ENCODE measurements at regions not wholly inside any gene's neighbourhood (a gene's known extent, or its start where the extent isn't known, plus 50 kb on each side); places are given as distances from the start of the nearest gene placed in this dataset.

GRCh38 chrX:9378980-9379696 is 85.7 kb upstream of the TBL1X start:
- no peak overlapping the region for H3K27ac ChIP-seq (ENCODE audit: low read length)
- no peak overlapping the region for H3K4me3 ChIP-seq (ENCODE audit: low read length)
- H3K4me1 ChIP-seq (ENCODE audit: insufficient read depth, low read length): no peaks in the 10 kb centered on the region
- H3K9ac ChIP-seq (ENCODE audit: low read depth, low read length): no peak overlapping the region
- H3K27me3 ChIP-seq (ENCODE audit: insufficient read depth, low read length): no peaks in the 10 kb centered on the region
- H3K36me3 ChIP-seq (ENCODE audit: insufficient read depth, low read depth, low read length): no peaks in the 10 kb centered on the region
- no peaks in the 10 kb centered on the region for H3K9me3 ChIP-seq (ENCODE audit: insufficient read depth, low read depth, low read length)

GRCh38 chrX:9379697-9380551 is 84.9 kb upstream of the TBL1X start:
- H3K9ac ChIP-seq (ENCODE audit: low read depth, low read length): no peak overlapping the region
- no peaks in the 10 kb centered on the region for H3K36me3 ChIP-seq (ENCODE audit: insufficient read depth, low read depth, low read length)
- H3K4me3 ChIP-seq (ENCODE audit: low read length): no peak overlapping the region
- H3K27ac ChIP-seq (ENCODE audit: low read length): no peak overlapping the region
- no peaks in the 10 kb centered on the region for H3K9me3 ChIP-seq (ENCODE audit: insufficient read depth, low read depth, low read length)
- no peaks in the 10 kb centered on the region for H3K27me3 ChIP-seq (ENCODE audit: insufficient read depth, low read length)
- no peaks in the 10 kb centered on the region for H3K4me1 ChIP-seq (ENCODE audit: insufficient read depth, low read length)

GRCh38 chrX:9383655-9384054 is 81.2 kb upstream of the TBL1X start:
- Histone ChIP-seq H3K9ac (ENCODE audit: low read depth, low read length) (no peak overlapping the region), H3K36me3 (ENCODE audit: insufficient read depth, low read depth, low read length) (no peaks in the 10 kb centered on the region), H3K9me3 (ENCODE audit: insufficient read depth, low read depth, low read length) (no peaks in the 10 kb centered on the region), H3K27me3 (ENCODE audit: insufficient read depth, low read length) (no peaks in the 10 kb centered on the region), H3K4me1 (ENCODE audit: insufficient read depth, low read length) (no peaks in the 10 kb centered on the region), H3K4me3 (ENCODE audit: low read length) (no peak overlapping the region), H3K27ac (ENCODE audit: low read length) (no peak overlapping the region)

GRCh38 chrX:9388450-9388849 is 76.4 kb upstream of the TBL1X start:
- Histone ChIP-seq H3K27ac (ENCODE audit: low read length) (no peak overlapping the region), H3K9me3 (ENCODE audit: insufficient read depth, low read depth, low read length) (no peaks in the 10 kb centered on the region)

GRCh38 chrX:9390121-9390520 is 74.7 kb upstream of the TBL1X start:
- Histone ChIP-seq H3K27me3 (ENCODE audit: insufficient read depth, low read length) (no peaks in the 10 kb centered on the region), H3K4me3 (ENCODE audit: low read length) (no peak overlapping the region), H3K9ac (ENCODE audit: low read depth, low read length) (no peak overlapping the region), H3K36me3 (ENCODE audit: insufficient read depth, low read depth, low read length) (no peaks in the 10 kb centered on the region), H3K27ac (ENCODE audit: low read length) (no peak overlapping the region), H3K4me1 (ENCODE audit: insufficient read depth, low read length) (no peaks in the 10 kb centered on the region), H3K9me3 (ENCODE audit: insufficient read depth, low read depth, low read length) (no peaks in the 10 kb centered on the region)

More at GRCh38 chrX:9388450-9388849, 76.4 kb upstream of the TBL1X start:
- Histone ChIP-seq H3K9ac (ENCODE audit: low read depth, low read length) (no peak overlapping the region), H3K4me3 (ENCODE audit: low read length) (no peak overlapping the region), H3K27me3 (ENCODE audit: insufficient read depth, low read length) (no peaks in the 10 kb centered on the region), H3K4me1 (ENCODE audit: insufficient read depth, low read length) (no peaks in the 10 kb centered on the region), H3K36me3 (ENCODE audit: insufficient read depth, low read depth, low read length) (no peaks in the 10 kb centered on the region)

GRCh38 chrX:9390693-9391368 is 74.0 kb upstream of the TBL1X start:
- H3K9ac ChIP-seq (ENCODE audit: low read depth, low read length): no peak overlapping the region

GRCh38 chrX:9392445-9392844 is 72.4 kb upstream of the TBL1X start:
- no peaks in the 10 kb centered on the region for H3K4me1 ChIP-seq (ENCODE audit: insufficient read depth, low read length)
- no peak overlapping the region for H3K4me3 ChIP-seq (ENCODE audit: low read length)
- no peak overlapping the region for H3K27ac ChIP-seq (ENCODE audit: low read length)
- no peak overlapping the region for H3K9ac ChIP-seq (ENCODE audit: low read depth, low read length)
- H3K27me3 ChIP-seq (ENCODE audit: insufficient read depth, low read length): no peaks in the 10 kb centered on the region
- no peaks in the 10 kb centered on the region for H3K36me3 ChIP-seq (ENCODE audit: insufficient read depth, low read depth, low read length)
- no peaks in the 10 kb centered on the region for H3K9me3 ChIP-seq (ENCODE audit: insufficient read depth, low read depth, low read length)

More at GRCh38 chrX:9390693-9391368, 74.0 kb upstream of the TBL1X start:
- Histone ChIP-seq H3K36me3 (ENCODE audit: insufficient read depth, low read depth, low read length) (no peaks in the 10 kb centered on the region), H3K27ac (ENCODE audit: low read length) (no peak overlapping the region), H3K9me3 (ENCODE audit: insufficient read depth, low read depth, low read length) (no peaks in the 10 kb centered on the region), H3K4me1 (ENCODE audit: insufficient read depth, low read length) (no peaks in the 10 kb centered on the region), H3K27me3 (ENCODE audit: insufficient read depth, low read length) (no peaks in the 10 kb centered on the region), H3K4me3 (ENCODE audit: low read length) (no peak overlapping the region)

GRCh38 chrX:9393571-9393970 is 71.3 kb upstream of the TBL1X start:
- no peaks in the 10 kb centered on the region for H3K9me3 ChIP-seq (ENCODE audit: insufficient read depth, low read depth, low read length)
- H3K9ac ChIP-seq (ENCODE audit: low read depth, low read length): no peak overlapping the region

GRCh38 chrX:9394212-9394611 is 70.6 kb upstream of the TBL1X start:
- H3K9me3 ChIP-seq (ENCODE audit: insufficient read depth, low read depth, low read length): no peaks in the 10 kb centered on the region
- H3K4me1 ChIP-seq (ENCODE audit: insufficient read depth, low read length): no peaks in the 10 kb centered on the region
- no peaks in the 10 kb centered on the region for H3K36me3 ChIP-seq (ENCODE audit: insufficient read depth, low read depth, low read length)
- H3K4me3 ChIP-seq (ENCODE audit: low read length): no peak overlapping the region
- no peak overlapping the region for H3K27ac ChIP-seq (ENCODE audit: low read length)
- no peaks in the 10 kb centered on the region for H3K27me3 ChIP-seq (ENCODE audit: insufficient read depth, low read length)
- H3K9ac ChIP-seq (ENCODE audit: low read depth, low read length): no peak overlapping the region

More at GRCh38 chrX:9393571-9393970, 71.3 kb upstream of the TBL1X start:
- H3K27ac ChIP-seq (ENCODE audit: low read length): no peak overlapping the region
- H3K4me3 ChIP-seq (ENCODE audit: low read length): no peak overlapping the region
- H3K36me3 ChIP-seq (ENCODE audit: insufficient read depth, low read depth, low read length): no peaks in the 10 kb centered on the region
- no peaks in the 10 kb centered on the region for H3K4me1 ChIP-seq (ENCODE audit: insufficient read depth, low read length)
- H3K27me3 ChIP-seq (ENCODE audit: insufficient read depth, low read length): no peaks in the 10 kb centered on the region

- no peak overlapping the region for H3K9ac ChIP-seq (ENCODE audit: low read depth, low read length)
- no peaks in the 10 kb centered on the region for H3K36me3 ChIP-seq (ENCODE audit: insufficient read depth, low read depth, low read length)
- no peaks in the 10 kb centered on the region for H3K4me1 ChIP-seq (ENCODE audit: insufficient read depth, low read length)
- no peaks in the 10 kb centered on the region for H3K9me3 ChIP-seq (ENCODE audit: insufficient read depth, low read depth, low read length)
- no peak overlapping the region for H3K4me3 ChIP-seq (ENCODE audit: low read length)
- no peak overlapping the region for H3K27ac ChIP-seq (ENCODE audit: low read length)
- H3K27me3 ChIP-seq (ENCODE audit: insufficient read depth, low read length): no peaks in the 10 kb centered on the region
These were observed 67.9 kb upstream of the TBL1X start for GRCh38 chrX:9396930-9397329.

GRCh38 chrX:9401051-9401450 is 63.8 kb upstream of the TBL1X start:
- Histone ChIP-seq H3K36me3 (ENCODE audit: insufficient read depth, low read depth, low read length) (no peaks in the 10 kb centered on the region), H3K27ac (ENCODE audit: low read length) (no peak overlapping the region), H3K4me3 (ENCODE audit: low read length) (no peak overlapping the region), H3K27me3 (ENCODE audit: insufficient read depth, low read length) (no peaks in the 10 kb centered on the region), H3K9me3 (ENCODE audit: insufficient read depth, low read depth, low read length) (no peaks in the 10 kb centered on the region), H3K9ac (ENCODE audit: low read depth, low read length) (no peak overlapping the region), H3K4me1 (ENCODE audit: insufficient read depth, low read length) (no peaks in the 10 kb centered on the region)

All from iPS-20b (cell line).